GM18867 (cell line): ENCODE measurements at regions not wholly inside any gene's neighbourhood (a gene's known extent, or its start where the extent isn't known, plus 50 kb on each side); places are given as distances from the start of the nearest gene placed in this dataset.
"Not testable (repeated sequence)": the region's sequence is repeated elsewhere in the genome, so short reads cannot be mapped to it uniquely, and the experiment has no call there.

Experiments
- ATAC-seq: cut with Tn5 transposase; IDR thresholded peaks from one replicate; pipeline ENCODE4 v1.9.1; 2021; ENCODE audit warnings: mild to moderate bottlenecking, moderate library complexity; ENCODE audit not compliant: unreplicated experiment

- ATAC-seq = no peak
These were observed 53.5 kb downstream of the FOXD2 start for GRCh38 chr1:47491341-47491753.

- no peak for ATAC-seq
These were observed 57.4 kb downstream of the FOXD2 start for GRCh38 chr1:47495176-47495713.

- no peak for ATAC-seq
These were observed 60.7 kb downstream of the FOXD2 start for GRCh38 chr1:47498551-47498950.

- no peak for ATAC-seq
These were observed 63.2 kb downstream of the FOXD2 start for GRCh38 chr1:47501069-47501468.

- ATAC-seq = no peak
These were observed 65.0 kb downstream of the FOXD2 start for GRCh38 chr1:47502746-47503370.

DNA sequence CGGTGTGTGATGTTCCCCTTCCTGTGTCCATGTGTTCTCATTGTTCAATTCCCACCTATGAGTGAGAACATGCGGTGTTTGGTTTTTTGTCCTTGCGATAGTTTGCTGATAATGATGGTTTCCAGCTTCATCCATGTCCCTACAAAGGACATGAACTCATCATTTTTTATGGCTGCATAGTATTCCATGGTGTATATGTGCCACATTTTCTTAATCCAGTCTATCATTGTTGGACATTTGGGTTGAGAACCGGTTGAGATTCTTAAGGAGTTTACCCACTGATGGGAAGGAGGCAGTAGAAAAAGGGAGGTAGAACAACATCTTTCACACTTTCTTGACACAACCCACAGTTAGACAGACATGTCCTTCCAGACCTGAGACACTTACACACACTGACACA, 67.0 kb downstream of the FOXD2 start:
- ATAC-seq = not testable (repeated sequence)

GRCh38 chr1:47505267-47505666, 67.4 kb downstream of the FOXD2 start:
- no peak for ATAC-seq

- no peak for ATAC-seq
These were observed 68.2 kb downstream of the FOXD2 start for GRCh38 chr1:47506053-47506452.

DNA sequence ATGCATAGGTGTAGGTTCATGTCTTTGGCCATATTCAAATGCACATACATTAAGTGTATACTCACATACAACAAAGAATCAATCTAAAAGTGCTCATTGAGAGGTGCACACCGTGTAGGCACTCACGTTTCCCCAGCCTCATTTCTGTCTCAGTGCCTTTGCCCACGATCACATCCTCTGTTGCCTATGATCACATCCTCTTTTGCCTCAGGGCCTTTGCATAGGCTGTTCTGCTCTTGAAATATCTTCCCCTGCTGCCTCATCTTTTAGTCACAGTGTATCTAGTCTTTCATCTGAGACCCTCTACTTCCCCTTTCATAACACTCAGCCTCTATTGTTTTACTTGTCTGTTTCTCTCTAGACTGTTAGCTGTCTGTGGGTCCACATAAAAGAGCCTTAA, 69.3 kb downstream of the FOXD2 start:
- ATAC-seq = no peak

- no peak for ATAC-seq
These were observed 70.2 kb downstream of the FOXD2 start for GRCh38 chr1:47507881-47508701.

DNA sequence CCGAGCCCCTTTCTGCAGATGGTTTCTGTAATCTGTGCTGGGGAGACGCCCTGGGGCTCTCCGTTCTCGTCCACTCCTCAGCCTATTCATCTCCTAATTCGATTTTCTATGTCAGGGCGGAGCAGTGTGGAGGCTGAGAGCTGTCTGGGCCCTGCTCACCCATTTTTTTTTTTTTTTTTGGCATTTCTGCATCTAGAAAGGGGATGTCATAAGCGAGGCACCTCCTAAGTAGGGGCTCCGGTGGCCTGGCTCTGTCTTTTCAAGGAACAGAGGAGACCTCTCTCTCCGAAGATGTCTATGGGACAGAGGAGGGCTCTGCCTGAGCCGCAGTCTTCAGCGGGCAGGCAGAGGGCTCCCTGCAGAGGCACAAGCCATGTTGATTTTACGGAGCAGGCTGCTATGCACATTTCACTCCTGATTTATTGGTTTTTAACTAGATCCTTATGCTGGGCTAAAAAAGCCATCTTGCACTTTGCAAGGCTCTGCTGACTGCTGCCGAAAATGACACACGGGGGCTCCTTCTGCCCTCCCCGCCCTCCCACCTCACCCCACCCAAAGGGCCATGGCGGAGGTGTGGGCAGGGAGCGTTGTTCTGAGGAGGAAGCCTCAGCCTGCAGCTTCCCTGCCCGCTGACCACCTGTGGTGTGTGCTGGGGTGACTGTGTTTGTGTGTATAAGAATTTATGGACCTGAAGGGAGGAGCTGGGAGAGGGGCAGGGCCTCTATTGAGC, 71.0 kb downstream of the FOXD2 start:
- no peak for ATAC-seq

GRCh38 chr1:47510282-47510811, 72.5 kb downstream of the FOXD2 start:
- ATAC-seq = no peak

DNA sequence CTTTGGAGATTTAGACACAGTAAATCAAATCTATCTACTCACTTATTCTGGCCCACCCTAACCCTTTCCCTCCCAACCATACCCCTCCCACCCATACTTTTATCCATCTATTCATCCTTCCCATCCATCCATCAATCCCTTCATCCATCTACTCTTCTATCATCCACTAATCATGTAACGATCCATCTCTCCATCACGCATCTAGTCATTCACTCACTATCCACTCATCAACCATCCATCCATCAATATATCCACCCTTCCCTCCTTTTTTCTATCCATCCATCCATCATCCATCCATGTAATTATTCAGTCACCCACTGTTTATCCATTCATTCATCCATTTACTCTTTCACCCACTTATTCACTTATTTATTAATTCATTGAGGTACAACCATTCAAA, 74.0 kb downstream of the FOXD2 start:
- ATAC-seq = no peak

GRCh38 chr1:47513393-47513792, 75.5 kb downstream of the FOXD2 start:
- no peak for ATAC-seq

DNA sequence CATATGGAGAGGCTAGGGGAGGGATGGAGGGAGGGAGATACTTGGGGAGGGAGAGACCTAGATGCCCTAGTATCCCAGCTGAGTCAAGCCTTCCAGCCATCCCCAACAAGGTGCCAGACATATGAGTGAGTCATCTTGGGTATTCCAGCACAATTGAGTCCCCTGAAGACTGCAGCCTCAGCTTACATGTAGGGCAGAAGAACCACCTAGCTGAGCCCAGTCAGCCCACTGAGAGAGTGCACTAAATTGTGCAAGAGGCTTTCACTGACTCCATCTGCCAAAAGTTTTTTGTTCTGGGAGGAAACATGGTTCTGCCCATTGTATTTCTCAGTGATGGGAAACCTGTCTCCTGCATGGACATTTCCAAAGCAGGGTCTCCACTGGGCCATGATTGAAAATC, 76.4 kb downstream of the FOXD2 start:
- no peak for ATAC-seq

- no peak for ATAC-seq
These were observed 77.4 kb downstream of the FOXD2 start for GRCh38 chr1:47515164-47515789.

- ATAC-seq = peak; percentile 41
These were observed 80.1 kb downstream of the FOXD2 start for GRCh38 chr1:47517946-47518345.

DNA sequence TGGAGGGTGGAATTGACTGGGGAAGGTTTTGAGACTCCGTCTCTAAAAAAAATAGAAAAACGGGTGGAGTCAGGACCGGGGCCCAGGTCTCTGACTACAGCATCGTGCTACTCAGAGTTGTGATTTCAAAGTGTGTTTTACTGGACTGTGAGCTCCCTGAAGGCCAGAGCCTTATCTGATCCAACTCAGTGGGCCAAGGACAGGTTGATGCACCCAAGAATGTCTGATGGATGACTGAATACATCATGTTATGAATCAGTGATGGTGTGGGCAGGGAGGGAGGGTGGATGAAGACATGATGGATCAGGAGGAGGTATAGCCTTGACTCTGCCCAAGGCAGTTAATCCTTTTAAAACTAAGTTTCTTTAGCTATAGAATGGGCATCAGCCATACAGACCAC, 81.6 kb downstream of the FOXD2 start:
- ATAC-seq = no peak

GRCh38 chr1:47519971-47520370, 82.1 kb downstream of the FOXD2 start:
- no peak for ATAC-seq

DNA sequence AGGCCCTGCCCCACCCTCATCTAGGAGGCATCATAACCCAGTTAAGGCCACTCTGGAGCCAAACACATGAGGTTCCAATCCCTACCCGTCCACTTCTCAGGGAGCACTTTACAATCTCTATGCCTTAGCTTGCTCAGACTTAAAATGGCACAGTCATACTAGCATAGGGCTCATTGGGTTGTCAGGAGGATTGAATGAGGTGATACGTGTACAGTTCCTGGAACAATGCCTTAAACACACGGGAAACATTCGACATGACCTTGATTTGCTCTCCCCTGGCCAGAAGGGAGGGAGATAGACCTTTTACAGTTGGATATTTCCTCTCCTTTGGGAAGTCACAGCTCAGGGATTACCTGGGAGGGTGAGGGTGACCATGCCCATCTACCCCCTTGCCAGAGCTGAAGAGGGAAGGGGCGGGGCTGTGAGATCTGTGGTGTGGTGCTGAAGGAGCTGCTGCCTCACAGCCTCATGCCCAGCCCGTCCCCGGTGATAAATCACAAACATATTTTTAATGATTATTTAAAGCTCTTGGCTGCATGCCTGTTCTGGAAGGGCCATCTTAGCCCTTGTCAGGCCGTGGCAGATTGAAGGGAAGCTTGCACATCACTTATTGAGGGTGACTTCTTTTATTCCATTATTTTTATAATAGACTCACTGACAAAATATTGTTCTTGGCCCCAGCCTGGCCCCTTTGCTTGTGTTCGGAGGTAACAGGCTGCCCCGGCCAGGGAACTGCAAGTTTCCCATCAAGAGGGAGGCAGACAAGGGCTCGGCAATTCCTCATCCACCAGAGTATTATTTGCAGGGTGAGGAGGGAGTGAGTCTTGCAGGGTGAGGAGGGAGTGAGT, 83.4 kb downstream of the FOXD2 start:
- ATAC-seq = no peak
